ENCODE measurements at regions not wholly inside any gene's neighbourhood (a gene's known extent, or its start where the extent isn't known, plus 50 kb on each side); places are given as distances from the start of the nearest gene placed in this dataset.

DNA sequence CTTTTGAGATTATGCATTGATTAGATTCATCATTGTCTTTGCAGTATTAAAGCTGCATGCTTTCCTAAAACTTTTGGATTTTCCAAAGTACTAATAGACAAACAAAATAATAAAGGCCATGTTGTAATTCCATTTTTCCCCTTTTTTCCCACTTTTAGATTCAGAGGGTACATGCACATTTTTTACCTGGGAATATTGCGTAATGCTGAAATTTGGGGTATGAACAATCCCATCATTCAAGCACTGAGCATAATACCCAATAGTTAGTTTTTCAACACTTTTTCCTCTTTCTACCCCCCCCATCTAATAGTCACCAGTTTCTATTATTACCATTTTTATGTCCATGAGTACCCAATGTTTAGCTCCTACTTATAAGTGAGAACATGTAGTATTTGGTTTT lies 1863.6 kb downstream of the STIM2 start:
- no peaks in the 10 kb centered on the region for H3K27me3 ChIP-seq (ENCODE audit: low read depth)
- no peak for DNase-seq
- H3K4me3 ChIP-seq: no peak overlapping the region
- no peak overlapping the region for H3K27ac ChIP-seq (replicated peaks)
- peaks cover 7% of the 10 kb centered on the region for H3K9me3 ChIP-seq (replicated peaks)
- no peaks in the 10 kb centered on the region for H3K36me3 ChIP-seq
- H3K4me1 ChIP-seq: peaks cover 4% of the 10 kb centered on the region
- TF ChIP-seq, protein P1, sequence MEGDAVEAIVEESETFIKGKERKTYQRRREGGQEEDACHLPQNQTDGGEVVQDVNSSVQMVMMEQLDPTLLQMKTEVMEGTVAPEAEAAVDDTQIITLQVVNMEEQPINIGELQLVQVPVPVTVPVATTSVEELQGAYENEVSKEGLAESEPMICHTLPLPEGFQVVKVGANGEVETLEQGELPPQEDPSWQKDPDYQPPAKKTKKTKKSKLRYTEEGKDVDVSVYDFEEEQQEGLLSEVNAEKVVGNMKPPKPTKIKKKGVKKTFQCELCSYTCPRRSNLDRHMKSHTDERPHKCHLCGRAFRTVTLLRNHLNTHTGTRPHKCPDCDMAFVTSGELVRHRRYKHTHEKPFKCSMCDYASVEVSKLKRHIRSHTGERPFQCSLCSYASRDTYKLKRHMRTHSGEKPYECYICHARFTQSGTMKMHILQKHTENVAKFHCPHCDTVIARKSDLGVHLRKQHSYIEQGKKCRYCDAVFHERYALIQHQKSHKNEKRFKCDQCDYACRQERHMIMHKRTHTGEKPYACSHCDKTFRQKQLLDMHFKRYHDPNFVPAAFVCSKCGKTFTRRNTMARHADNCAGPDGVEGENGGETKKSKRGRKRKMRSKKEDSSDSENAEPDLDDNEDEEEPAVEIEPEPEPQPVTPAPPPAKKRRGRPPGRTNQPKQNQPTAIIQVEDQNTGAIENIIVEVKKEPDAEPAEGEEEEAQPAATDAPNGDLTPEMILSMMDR (IDR thresholded peaks at IDR 0.05; ENCODE audit: borderline replicate concordance): no peak
- intact Hi-C loops (cut with micrococcal nuclease): no loop called here

DNA sequence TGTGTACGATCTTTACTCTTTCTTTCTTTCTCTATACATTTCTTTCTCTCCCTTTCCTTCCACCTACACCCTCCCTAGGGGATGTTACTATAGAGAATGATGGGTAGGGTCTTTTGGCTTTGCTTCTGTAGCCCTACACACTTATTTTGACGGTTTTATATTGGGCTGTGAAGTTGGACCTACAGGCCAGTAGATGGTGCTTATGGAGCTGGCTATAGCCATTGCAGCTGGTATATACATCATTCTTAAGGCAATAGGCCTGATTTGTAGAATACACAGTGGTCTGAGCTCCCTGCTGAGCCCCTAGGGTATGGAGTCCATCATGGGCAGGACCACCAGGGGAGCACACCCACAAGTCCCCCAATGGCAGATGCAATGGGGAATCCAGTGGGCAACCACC lies 1869.7 kb downstream of the STIM2 start:
- Histone ChIP-seq H3K4me1 (no peaks in the 10 kb centered on the region), H3K27me3 (ENCODE audit: low read depth) (no peaks in the 10 kb centered on the region), H3K36me3 (no peaks in the 10 kb centered on the region), H3K9me3 (replicated peaks) (peaks cover 16% of the 10 kb centered on the region), H3K27ac (replicated peaks) (no peak overlapping the region), H3K4me3 (no peak overlapping the region)
- TF ChIP-seq, protein P1 (IDR thresholded peaks at IDR 0.05; ENCODE audit: borderline replicate concordance): peak; percentile 15
- no peak for DNase-seq
- intact Hi-C loops (cut with micrococcal nuclease): no loop called here

DNA sequence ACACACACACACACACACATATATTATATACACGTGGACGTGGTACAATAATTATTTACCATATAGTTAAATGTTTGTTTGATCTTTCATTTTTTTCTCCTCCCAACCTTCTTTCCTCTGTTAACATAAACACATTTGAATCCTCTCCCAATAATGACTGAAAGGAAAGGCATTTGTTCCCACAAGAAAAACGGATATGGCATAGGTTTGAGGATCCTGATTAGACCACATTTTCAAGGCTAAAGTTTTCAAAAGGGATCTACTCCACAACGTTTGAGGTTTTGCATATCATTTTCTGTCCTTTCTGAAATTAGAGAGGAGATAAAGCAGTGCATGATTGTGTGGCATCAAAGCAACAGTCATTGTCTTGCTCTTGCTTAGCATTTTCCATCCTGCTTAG lies 1883.4 kb downstream of the STIM2 start:
- no peak overlapping the region for H3K27ac ChIP-seq (replicated peaks)
- DNase-seq: no peak
- no peak overlapping the region for H3K4me3 ChIP-seq
- no peaks in the 10 kb centered on the region for H3K9me3 ChIP-seq (replicated peaks)
- H3K27me3 ChIP-seq (ENCODE audit: low read depth): no peaks in the 10 kb centered on the region
- no peaks in the 10 kb centered on the region for H3K4me1 ChIP-seq
- TF ChIP-seq, protein P1 (IDR thresholded peaks at IDR 0.05; ENCODE audit: borderline replicate concordance): no peak
- intact Hi-C loops (cut with micrococcal nuclease): no loop called here
- H3K36me3 ChIP-seq: no peaks in the 10 kb centered on the region

DNA sequence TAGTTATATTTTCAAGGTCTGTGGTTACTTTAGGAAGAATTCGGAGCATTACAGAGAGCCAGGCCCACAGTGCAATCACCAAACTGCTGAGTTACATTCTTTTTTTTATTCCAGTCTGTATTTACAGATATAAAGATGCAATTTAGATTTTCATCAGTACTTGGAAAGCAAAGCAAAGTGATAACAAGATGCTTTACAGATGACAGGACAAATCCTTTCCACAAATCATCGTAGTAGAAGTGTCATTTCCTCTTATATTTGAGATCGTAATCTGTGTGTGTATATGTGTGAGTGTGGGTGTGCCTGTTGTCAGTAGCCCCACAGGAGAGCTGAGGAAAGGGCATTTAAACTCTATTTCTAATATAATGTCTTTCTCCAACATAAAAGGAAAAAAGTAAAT lies 1893.7 kb downstream of the STIM2 start:
- Histone ChIP-seq H3K4me1 (no peaks in the 10 kb centered on the region), H3K27ac (replicated peaks) (no peak overlapping the region), H3K36me3 (no peaks in the 10 kb centered on the region), H3K9me3 (replicated peaks) (no peaks in the 10 kb centered on the region), H3K27me3 (ENCODE audit: low read depth) (no peaks in the 10 kb centered on the region), H3K4me3 (no peak overlapping the region)
- DNase-seq: no peak
- intact Hi-C loops (cut with micrococcal nuclease): no loop called here
- TF ChIP-seq, protein P1 (IDR thresholded peaks at IDR 0.05; ENCODE audit: borderline replicate concordance): no peak

DNA sequence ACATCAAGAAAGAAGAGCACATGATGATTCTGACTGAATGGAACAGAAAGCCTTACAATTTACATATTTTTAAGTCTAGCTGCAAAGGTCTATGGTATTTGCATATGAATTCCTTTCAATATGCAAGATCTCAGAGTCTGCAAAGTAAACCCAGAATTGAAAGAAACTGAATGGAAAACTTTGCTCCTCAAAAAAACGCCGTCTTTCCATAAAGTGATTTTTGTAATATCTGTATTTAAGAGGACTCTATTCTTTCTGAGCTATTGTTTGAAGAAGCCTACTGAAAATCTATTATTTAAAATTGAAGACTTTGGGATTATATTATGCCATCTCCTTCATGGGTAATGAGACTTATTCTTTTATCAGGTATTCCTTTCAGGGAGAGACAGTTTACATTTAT lies 1894.4 kb downstream of the STIM2 start:
- H3K4me1 ChIP-seq: no peaks in the 10 kb centered on the region
- intact Hi-C loops (cut with micrococcal nuclease): no loop called here
- H3K27me3 ChIP-seq (ENCODE audit: low read depth): no peaks in the 10 kb centered on the region
- H3K36me3 ChIP-seq: no peaks in the 10 kb centered on the region
- H3K9me3 ChIP-seq (replicated peaks): no peaks in the 10 kb centered on the region
- no peak overlapping the region for H3K27ac ChIP-seq (replicated peaks)
- TF ChIP-seq, protein P1 (IDR thresholded peaks at IDR 0.05; ENCODE audit: borderline replicate concordance): no peak
- DNase-seq: no peak
- H3K4me3 ChIP-seq: no peak overlapping the region

DNA sequence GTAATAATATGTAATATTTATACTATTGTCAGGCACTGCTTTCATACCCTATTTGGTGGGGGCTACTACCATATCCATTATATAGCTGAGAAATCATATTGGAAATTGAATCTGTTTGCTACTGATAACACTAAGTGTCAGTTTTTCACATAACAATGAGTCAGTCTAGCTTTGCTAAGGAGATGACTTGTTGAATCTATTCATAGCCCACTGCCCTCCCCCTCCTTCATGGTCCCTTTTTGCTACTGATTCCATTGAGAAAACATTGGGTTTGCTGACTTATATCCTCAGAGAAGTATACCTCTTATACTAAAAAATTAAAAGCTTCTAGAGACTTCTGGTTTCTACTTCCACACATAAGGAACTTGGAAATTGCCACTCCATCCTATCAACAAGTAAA lies 1898.4 kb downstream of the STIM2 start:
- intact Hi-C loops (cut with micrococcal nuclease): no loop called here
- Histone ChIP-seq H3K27me3 (ENCODE audit: low read depth) (no peaks in the 10 kb centered on the region), H3K27ac (replicated peaks) (no peak overlapping the region), H3K4me3 (no peak overlapping the region), H3K9me3 (replicated peaks) (no peaks in the 10 kb centered on the region), H3K36me3 (no peaks in the 10 kb centered on the region), H3K4me1 (no peaks in the 10 kb centered on the region)
- TF ChIP-seq, protein P1 (IDR thresholded peaks at IDR 0.05; ENCODE audit: borderline replicate concordance): no peak
- DNase-seq: no peak
